ENCODE measurements at regions not wholly inside any gene's neighbourhood (a gene's known extent, or its start where the extent isn't known, plus 50 kb on each side); places are given as distances from the start of the nearest gene placed in this dataset.

DNA sequence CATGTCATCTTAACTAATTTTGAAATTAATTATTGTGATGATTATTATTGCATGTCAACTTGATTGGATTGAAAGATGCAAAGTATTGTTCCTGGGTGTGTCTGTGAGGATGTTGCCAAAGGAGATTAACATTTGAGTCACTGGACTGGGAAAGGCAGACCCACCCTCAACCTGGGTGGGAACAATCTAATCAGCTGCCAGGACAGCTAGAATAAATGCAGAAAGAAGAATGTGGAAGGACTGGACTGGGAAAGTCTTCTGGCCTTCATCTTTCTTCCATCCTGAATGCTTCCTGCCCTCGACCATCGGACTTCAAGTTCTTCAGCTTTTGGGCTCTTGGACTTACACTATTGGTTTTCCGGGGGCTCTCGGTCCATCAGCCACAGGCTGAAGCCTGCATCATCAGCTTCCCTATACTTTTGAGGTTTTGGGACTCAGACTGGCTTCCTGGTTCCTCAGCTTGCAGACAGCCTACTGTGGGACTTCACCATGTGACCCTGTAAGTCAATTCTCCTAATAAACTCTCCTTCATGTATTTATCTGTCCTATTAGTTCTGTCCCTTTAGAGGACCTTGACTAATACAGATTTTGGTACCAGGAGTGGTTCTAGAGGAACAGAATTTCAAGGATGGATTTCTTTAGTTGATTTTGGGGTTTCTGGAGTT lies 959.8 kb downstream of the ANKRD7 start:
- no peak for TF ChIP-seq EZH2 (IDR thresholded peaks at IDR 0.05; ENCODE audit: low read length)
- TF ChIP-seq CTCF (optimal IDR thresholded peaks at IDR 0.05 in 1 of 3, IDR thresholded peaks at IDR 0.05 in 1 of 3, conservative IDR thresholded peaks at IDR 0.05 in 1 of 3; ENCODE audit: extremely low read depth in 1 of 3, insufficient read depth in 2 of 3, low read length in 3 of 3), result no peak

Data from keratinocyte (primary cell).